Activated gamma-delta T cell treated with Interleukin-2 at 50 U/mL for 16 hours (primary cell): ENCODE measurements at regions not wholly inside any gene's neighbourhood (a gene's known extent, or its start where the extent isn't known, plus 50 kb on each side); places are given as distances from the start of the nearest gene placed in this dataset.
A peak's percentile ranks its signal among the peaks of the same experiment; 100 is the strongest.
"Not testable (repeated sequence)": the region's sequence is repeated elsewhere in the genome, so short reads cannot be mapped to it uniquely, and the experiment has no call there.

Experiments
- DNase-seq: peaks from one replicate; pipeline ENCODE4 v3.0.0-alpha.2; 2020

DNA sequence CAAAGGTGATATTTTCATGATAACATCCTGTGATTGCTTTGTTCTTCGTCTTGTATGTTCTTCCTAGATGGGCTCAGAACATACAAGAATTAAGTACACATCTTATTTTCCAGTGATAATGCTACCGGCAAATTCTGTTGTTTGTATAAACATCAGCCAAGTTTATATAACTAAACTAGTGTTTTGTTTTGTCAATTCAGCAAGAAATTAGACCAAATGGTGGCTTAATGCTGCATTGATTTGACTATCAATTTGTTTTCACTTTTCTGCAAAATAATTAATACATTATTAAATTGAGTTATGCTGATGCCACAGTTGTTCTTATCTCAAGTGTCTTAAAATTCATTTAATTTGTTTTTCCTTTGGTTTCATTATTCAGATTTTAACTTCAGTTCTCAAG is 177.7 kb downstream of the OR4F29 start:
- DNase-seq: not testable (repeated sequence)

GRCh38 chr1:267815-268214 is 183.7 kb downstream of the OR4F29 start:
- DNase-seq: peak; percentile 52
